NOMO-1 (cell line): ENCODE measurements at regions not wholly inside any gene's neighbourhood (a gene's known extent, or its start where the extent isn't known, plus 50 kb on each side); places are given as distances from the start of the nearest gene placed in this dataset.

ENCODE experiments used
- DNase-seq, 2 experiments: peaks; one replicate each; lab custom pipeline; 2025; ENCODE audit not compliant: unreplicated experiment in 2 of 2; lab: John Stamatoyannopoulos, UW

DNA sequence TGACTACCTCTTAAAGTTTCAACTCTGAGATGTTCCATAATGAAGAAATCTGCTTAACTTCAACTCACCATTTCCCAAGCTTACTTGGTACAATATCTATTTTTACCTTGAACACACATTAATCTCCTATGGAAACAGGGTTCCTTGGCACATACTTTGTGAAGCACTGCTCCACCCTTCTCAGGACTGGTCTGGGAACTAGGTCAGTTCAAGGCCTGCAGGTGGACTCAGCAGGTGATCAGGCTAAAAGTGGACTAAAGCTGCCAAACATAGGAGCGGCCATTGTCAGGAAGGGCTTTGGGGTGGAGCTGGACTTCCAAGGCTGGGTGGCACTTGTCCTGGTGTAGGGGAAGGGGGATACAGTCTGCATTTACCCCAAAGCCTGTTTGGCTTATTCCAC is 202.3 kb downstream of the NUAK1 start:
- DNase-seq, result no peak

DNA sequence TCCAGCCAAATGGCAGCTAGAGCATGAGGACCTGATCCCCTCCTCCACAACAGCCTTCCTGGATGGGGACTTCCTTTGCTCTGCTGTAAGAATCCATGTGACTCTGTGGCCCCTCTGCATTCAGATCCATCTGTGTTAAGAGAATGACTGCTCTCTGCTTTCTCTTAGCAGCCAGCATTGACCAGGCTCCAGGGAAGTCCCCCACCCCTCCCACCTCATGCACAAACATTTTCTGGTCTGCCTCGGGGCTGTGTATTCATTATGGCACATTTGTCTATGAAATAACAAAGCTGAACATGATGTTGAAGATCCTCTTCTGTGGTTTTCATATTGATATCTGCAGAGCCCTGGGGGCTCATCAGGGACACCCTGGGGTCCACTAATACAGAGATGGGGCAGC is 201.7 kb downstream of the NUAK1 start:
- DNase-seq, result no peak

DNA sequence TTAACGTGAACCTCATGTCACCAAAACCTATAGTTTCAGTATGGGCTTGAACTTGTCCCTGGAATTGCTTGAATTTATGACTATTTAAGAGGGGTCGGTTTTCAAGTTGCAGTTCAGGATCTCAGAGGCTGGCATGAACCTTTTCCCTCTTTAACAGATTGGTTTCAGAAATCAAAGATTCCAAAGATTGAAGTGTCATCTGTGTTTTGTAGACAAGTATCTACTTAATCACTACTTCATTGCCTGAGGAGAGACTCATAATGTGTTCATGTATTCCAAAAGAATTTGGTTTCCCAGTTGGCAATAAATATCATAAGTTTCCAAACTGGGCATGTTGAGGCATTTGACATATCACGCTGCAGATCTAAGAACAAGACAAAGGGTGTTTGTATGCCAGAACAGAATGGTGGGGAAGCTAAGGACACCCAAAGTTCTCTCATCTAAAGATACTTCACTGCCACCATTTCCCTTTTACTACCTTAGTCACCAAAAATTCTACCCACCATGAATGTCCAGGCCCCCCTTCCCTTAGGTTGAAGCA is 199.5 kb downstream of the NUAK1 start:
- DNase-seq, result no peak

DNA sequence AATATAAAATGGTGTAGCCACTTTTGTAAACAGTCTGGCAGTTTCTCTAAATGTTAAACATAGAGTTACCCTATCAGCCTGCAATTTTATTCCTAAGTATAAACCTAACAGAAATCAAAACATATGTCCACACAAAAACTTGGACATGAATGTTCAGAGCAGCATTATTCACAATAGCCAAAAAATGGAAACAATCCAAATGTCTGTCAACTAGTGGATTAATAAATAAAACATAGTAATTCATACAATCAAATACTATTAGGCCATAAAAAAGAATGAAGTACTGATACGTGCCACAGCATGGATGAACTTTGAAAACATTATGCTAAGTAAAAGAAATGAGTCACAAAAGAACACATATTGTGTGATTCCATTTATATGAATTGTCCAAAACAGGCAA is 196.5 kb downstream of the NUAK1 start:
- no peak for DNase-seq

DNA sequence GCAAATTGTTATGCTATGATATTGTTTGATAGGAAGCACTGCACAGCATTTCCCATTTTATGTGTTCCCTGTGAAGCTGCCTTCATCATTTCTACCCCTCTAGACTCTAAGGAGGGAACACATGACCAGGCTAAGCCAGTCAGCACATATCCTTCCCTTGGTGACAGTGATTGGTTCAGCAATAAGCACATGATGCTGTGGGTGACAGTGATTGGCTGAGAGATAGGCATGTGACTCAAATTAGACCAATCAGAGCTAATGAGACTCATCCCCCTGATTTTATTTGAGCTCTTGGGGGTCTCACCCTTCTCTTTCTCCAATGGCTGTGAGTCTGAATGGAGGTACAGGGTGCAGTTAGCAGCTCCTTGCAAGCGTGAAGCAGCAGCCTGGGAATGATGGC is 195.2 kb downstream of the NUAK1 start:
- DNase-seq, result no peak

DNA sequence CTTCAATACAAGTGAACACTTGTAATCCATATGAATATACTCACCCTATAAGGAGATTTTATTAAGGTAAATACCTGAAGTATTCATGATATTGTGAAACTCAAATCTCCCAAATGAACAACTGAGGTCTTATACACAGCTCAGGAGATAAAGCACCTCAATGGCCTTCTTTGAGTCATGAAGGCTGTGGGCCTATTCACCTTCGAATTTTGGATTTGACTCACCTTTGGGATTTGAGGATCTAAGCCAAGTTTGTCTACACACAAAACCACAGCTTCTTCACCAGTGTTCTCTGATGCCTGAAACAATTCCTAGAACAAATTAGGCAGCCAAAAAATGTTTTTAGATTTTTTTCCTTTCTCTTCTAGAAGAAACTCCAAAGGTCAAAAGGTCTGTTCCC is 194.1 kb downstream of the NUAK1 start:
- DNase-seq, result no peak

DNA sequence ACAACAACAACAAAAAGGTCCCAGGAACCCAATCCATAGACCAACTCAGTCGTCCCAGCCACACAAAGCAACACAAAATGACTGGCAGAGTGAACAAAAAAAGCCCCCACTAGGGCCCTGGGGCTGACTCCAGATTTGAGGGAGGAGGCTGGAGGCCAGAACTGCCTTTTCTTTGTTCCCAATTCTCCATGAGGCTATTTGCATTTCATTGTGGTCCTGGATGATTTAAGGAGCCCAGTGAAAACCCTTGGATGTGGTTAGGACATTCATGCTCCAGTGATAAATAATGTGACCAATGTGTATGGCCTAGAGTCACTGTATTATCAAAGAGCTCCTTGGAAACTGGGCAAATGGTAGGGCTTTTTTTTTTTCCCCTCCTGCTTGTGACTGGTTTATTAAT is 192.9 kb downstream of the NUAK1 start:
- DNase-seq, result no peak

DNA sequence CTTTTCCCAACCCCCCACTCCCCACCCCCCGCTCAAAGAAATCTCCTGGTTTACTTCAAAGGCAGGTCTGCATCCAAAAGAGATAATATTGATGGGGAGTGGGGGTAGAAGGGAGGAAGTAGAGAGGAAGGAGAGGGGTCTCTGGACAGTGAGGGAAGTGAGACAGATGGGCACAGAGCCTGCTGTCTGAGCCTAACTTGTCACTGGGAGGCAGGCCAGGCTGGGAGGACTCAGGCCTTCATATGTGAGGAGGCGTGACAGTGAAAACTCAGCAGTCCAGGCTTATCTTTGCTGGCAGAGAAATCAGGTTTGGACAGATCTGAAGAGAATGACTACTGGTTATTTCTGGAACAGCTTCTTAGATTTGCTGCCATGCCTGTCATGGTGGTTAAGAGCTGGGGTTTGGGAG is 192.3 kb downstream of the NUAK1 start:
- DNase-seq, result no peak

DNA sequence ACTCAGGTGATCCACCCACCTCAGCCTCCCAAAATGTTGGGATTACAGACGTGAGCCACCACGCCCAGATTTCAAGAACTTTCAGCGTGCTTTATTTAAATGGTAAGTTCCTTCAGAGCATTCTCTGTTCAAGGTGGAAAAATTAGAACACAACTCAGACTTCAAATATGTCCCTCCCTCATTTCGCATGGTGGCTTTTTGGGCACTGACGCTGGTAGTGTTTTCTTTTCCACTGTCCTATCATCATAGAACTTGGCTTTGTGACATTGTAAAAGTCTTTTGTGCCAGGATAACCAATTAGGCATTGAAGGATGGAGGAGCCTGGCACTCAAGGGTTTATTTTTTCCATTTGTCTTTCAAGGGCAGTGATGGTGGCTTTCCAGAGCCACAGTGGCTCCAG is 190.8 kb downstream of the NUAK1 start:
- DNase-seq, result no peak

DNA sequence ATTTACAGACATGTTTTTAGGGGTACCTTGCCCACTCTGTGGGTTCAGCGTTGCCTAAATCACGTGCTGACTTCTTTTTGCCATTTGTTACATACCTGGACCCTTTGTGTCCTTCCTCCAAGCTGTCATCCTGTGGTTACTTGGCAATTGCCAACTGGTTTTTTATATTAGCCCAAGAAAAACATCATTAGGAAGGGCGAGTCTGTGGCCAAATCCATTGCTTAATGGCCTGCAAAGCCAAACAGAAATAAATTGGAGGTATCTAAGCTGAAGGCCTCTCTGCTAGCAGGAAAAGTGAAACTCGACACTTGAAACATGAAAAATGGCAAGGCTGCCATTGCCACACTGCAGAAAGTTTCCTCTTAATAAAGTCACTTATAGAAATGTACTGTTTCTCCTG is 190.4 kb downstream of the NUAK1 start:
- DNase-seq, result no peak

DNA sequence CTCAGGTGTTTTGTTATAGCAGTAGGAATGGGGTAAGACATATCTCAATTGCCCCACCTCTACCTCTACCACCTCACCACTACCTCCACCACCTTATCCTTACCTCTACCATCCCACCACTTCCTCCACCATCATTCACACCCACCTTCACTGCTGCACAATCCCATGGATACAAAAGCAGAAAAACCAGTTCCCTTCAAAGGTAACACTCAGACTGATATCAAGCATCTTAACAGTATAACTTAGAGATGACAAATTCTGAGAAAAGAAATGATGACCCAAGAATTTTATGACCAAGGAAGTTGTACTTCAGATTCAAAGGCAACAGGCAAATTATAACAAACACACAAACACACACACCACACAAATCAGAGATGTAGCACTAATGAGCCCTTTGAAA is 189.4 kb downstream of the NUAK1 start:
- DNase-seq, result no peak

DNA sequence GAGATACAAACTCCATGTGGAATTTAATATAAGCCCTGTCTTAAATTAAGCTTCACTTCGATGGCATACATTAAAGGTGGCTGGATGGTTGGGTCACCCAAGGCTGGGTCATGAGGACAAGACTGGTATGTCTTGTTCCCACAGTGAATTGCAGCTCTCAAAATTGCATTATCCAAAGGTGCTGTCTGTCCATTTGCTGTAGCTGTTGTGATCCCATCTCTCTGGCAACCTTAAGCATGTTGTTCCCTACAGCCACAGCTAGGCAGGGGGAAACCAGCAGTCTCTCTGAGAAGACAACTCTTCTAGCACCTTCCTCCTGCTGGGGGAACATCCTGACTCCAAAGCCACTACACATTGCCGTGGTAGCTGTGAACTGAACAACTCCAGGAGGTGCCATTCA is 187.0 kb downstream of the NUAK1 start:
- no peak for DNase-seq

DNA sequence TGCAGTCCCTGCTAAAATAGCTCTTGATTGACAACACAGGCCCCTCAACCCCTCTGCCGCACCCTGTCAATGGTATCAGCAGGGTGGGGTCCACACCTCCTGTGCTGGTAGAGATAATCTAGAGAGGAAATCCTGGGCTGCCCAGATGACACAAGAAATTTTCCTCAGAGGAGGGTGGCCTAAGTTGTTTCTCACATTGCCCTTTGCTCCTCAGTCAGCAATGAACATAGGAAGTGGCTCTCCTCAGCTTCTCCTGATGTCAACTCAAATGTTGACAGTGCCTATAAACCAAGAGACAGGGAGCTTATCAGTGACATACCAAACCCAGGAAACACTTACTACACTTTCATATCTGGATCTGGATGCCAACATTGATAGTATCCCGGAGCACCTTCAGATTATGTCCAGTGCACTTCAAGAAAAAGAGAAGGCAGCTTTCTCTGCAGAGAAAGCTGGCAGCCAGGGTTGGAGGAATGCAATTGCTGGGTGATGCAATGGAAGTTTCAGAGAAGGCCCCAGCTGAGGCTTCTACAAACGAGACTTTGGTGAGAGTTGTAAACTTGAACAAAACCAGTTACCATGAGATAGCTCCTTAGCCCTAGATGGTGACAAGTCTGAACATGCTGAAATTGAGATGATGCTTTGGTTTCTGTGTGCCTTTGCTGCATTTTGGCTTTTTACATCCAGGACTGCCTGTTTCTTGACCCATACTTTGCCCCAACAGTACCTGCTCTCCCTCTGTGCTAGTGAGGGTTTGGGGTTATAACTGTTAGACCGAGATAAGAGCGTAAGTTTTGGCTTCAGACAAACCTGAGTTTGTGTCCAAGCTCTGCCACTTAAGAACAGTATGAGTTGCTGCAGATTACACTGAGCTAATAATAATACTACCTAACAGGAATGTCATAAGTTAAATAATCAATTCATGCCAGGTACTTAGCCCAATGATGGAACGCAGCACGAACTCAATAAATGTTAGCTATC is 183.5 kb downstream of the NUAK1 start:
- DNase-seq, result peak in 1 of 2 experiments; percentile 7

DNA sequence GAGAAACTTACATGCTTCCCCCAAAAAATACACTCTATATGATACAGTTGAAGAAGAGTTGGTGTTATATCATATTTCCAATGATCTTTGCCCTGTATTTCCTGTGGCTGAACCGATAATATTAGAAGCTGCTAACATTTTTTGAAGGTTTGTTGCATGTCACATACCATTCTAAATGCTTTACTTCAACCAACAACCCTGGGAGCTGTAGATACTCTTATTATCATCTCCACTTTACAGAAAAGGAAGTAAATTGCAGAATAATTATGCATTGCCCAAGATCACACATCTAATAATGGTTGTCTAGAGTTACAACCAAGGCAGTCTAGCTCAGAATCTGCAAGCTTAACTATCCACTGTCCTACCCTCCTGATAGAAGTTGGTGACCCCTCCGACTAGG is 182.8 kb downstream of the NUAK1 start:
- peak in 1 of 2 experiments; percentile 39 for DNase-seq

DNA sequence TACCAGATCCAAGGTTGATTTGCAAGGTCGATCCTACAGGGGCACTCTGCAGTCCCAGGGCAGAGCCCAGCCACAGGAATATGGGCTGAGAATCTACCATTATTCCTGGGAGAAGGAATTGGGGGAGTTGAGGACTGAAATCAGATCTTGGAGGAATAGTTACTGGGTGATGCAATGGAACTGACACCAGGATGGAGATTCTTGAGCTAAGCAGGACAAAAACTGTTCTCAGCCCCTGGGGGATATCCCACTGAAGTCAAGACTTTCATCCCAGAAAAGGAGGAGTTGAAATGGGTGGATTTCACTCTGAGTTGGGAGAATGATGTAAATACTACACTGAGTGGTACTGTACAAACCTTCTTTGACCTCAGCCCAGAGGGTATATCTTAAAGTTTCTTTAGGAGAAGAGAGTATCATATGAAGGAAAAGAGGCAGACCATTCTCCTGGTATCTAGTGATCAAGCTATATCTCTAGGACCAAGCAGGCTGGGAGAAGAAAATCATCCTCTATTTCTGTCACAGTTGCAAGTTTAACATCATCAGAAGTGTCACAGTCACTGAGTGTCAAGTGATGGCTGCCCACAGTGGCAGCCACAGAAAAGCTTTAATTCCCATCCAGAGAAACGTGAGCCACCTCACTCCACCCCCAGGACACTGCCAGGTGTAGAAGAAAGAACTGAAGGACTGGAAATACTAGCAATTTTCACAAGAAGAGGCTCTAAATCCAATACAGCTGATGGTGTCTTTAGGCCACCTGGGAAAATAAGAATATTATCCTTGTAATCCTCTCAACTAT is 181.9 kb downstream of the NUAK1 start:
- DNase-seq, result no peak

DNA sequence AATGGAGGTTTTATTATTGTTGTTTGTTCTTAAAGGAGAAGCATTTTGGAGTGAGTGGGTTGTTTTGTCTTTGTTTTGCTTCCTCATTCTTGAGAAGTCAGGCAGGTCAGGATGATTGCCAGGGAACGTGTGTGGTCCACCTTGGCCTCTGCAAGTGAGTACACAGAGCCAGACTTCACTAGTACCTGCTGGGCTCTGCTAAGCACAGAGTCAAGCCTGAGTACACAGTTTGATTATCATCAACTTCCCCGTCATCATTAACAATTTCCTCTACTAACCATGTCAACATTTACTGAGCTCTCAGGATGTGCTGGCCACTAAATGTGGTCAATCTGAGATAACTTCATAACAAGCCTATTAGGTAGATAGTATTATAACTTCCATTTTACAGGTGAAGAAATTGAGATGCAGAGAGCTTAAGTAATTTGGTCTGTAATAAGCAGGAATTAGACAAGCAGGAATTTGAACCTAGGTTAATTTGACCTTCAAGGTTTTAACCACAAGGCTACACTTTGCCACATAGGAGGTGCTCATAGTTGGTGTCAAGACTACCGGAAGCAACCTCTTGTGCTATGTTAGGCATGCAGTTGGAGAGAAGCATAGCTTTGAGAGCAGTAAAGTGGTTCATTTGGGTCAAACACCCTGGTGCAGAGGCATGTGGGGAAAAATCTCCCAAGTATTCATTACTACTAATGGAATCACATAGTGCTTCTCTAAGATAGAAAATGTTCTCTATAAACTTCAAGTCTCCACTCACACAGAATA is 178.3 kb downstream of the NUAK1 start:
- DNase-seq, result no peak

DNA sequence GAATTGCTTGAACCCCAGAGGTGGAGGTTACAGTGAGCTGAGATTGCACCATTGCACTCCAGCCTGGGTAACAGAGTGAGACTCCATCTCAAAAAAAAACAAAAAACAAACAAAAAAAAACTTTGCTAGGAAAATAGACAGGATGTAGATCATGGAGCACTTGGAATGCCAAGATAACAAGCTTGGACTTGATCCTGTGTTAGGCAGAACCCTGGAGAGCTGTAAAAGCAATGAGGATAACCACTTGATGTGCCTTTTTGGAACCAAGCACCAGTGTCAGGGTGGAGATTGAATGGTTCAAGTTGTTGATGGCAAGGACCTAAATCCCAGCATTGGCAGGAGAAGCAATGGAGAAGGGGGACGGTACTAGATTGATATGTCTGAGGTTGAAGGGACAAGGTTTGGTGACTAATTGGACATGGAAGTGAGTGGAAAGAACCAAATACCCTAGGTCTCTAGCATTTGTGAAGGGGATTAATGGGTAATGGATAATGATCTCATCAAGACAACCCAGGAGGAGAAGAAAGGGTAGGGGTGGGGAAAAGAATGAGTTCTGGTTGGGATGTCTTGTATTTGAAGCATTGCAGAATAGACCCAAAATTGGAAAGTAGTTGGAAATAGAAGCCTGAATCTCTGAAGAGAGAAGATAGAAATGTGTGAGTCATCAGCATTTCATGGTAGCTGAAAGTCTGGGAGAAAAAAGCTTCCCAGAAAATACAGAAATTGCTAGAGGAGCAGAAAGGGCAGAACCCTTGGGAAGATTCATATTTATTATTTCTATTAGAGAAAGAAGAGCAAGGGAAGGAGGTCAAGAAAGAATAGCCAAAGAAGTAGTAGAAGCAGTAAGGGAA is 176.7 kb downstream of the NUAK1 start:
- no peak for DNase-seq

DNA sequence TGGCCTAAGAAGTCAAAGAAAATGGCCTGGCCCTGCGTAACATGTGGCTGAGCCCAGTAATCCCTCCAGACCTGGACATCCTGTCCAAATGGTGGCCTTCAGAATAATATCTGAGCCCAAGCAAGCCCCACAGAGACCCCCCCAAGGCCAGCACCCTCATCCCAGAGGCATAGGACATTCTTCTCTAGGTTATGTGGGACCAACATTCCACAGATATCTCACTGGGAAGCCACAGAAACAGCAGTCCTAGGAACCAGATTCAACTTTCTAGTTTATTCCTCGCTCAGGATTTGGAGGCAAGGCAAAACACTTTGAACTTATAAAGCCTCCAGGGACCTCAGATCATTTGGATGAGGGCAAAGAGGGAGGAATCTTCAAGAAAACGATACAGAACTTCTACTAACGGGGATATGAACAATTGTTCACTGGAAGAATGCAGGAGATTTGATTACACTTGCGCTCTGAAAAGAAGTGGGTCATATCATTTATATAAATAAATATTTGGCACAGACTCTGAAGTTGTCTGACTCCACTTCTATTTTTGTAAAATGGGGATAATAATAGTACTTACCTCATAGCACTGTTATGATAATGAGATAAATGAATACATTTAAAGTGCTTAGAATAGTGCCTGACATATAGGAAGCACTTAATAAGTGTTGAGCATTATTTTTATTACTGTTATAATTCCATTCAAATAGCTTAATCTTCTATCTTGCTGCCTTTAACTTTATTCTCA is 171.5 kb downstream of the NUAK1 start:
- no peak for DNase-seq

DNA sequence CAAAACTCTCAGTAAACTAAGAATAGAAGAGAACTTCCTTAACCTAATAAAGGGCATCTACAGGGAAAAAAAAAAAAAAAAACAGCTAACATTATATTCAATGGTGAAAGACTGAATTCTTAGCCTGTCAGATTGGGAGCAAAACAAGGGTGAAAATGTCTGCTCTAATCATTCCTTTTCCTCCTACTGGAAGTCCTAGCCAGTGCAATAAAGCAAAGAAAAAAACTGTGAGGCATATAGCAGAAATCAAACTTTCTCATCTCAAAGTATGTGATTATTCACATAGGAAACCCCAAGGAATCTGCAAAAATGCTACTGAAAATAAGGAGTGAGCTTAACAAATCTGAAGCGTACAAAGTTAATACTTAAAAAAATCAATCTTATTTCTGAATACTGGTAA is 170.7 kb downstream of the NUAK1 start:
- DNase-seq, result no peak
